ENCODE measurements at regions not wholly inside any gene's neighbourhood (a gene's known extent, or its start where the extent isn't known, plus 50 kb on each side); places are given as distances from the start of the nearest gene placed in this dataset.

- DNase-seq (ENCODE audit: low read depth) (no peak), FAIRE-seq (no peak)
- no peaks in the 10 kb centered on the region for H3K27me3 ChIP-seq (ENCODE audit: insufficient read depth, low read length)
- no peak overlapping the region for H3K9ac ChIP-seq (ENCODE audit: low read length)
- H3K79me2 ChIP-seq (ENCODE audit: insufficient read depth, low read length), result no peaks in the 10 kb centered on the region
- no peaks in the 10 kb centered on the region for H3K36me3 ChIP-seq (ENCODE audit: insufficient read depth, low read length)
- Mint-ChIP-seq H3K9me3 (ENCODE audit: unreplicated experiment) (peaks cover 2% of the 10 kb centered on the region), H3K4me3 (ENCODE audit: unreplicated experiment) (no peak overlapping the region), H3K27ac (ENCODE audit: unreplicated experiment) (peak overlapping the region; percentile 48), H3K27me3 (ENCODE audit: low read depth, unreplicated experiment) (peaks cover 65% of the 10 kb centered on the region), H3K4me1 (ENCODE audit: low read depth, unreplicated experiment) (no peaks in the 10 kb centered on the region), H3K36me3 (ENCODE audit: low read depth, unreplicated experiment) (no peaks in the 10 kb centered on the region)
- H3K27ac ChIP-seq (ENCODE audit: low read depth, low read length), result no peak overlapping the region
- TF ChIP-seq EZH2 (IDR thresholded peaks at IDR 0.05; ENCODE audit: insufficient read depth, low read length) (no peak), CTCF (IDR thresholded peaks at IDR 0.05; ENCODE audit: insufficient read depth, low read depth, low read length) (no peak)
- no peak overlapping the region for H3K4me3 ChIP-seq (ENCODE audit: insufficient read depth, low read depth, low read length)
- no peaks in the 10 kb centered on the region for H3K9me3 ChIP-seq (ENCODE audit: insufficient read depth, low read depth, low read length)
- no peak overlapping the region for H2AFZ ChIP-seq (ENCODE audit: low read depth, low read length)
- no peaks in the 10 kb centered on the region for H3K4me1 ChIP-seq (ENCODE audit: insufficient read depth, low read length)
- no peak overlapping the region for H3K4me2 ChIP-seq (ENCODE audit: low read length)
- no peaks in the 10 kb centered on the region for H4K20me1 ChIP-seq (ENCODE audit: insufficient read depth, low read length)
Observed at GRCh38 chr11:134508219-134508990, 96.4 kb upstream of the B3GAT1 start.

- Mint-ChIP-seq H3K27ac (ENCODE audit: unreplicated experiment) (no peak overlapping the region), H3K4me3 (ENCODE audit: unreplicated experiment) (no peak overlapping the region), H3K9me3 (ENCODE audit: unreplicated experiment) (no peaks in the 10 kb centered on the region), H3K27me3 (ENCODE audit: low read depth, unreplicated experiment) (peaks cover 53% of the 10 kb centered on the region), H3K4me1 (ENCODE audit: low read depth, unreplicated experiment) (no peaks in the 10 kb centered on the region), H3K36me3 (ENCODE audit: low read depth, unreplicated experiment) (no peaks in the 10 kb centered on the region)
- Histone ChIP-seq H3K4me1 (ENCODE audit: insufficient read depth, low read length) (no peaks in the 10 kb centered on the region), H4K20me1 (ENCODE audit: insufficient read depth, low read length) (no peaks in the 10 kb centered on the region), H3K4me3 (ENCODE audit: insufficient read depth, low read depth, low read length) (no peak overlapping the region), H3K36me3 (ENCODE audit: insufficient read depth, low read length) (no peaks in the 10 kb centered on the region), H3K9me3 (ENCODE audit: insufficient read depth, low read depth, low read length) (no peaks in the 10 kb centered on the region), H3K4me2 (ENCODE audit: low read length) (no peak overlapping the region), H3K27me3 (ENCODE audit: insufficient read depth, low read length) (no peaks in the 10 kb centered on the region), H3K9ac (ENCODE audit: low read length) (no peak overlapping the region), H2AFZ (ENCODE audit: low read depth, low read length) (no peak overlapping the region), H3K79me2 (ENCODE audit: insufficient read depth, low read length) (no peaks in the 10 kb centered on the region), H3K27ac (ENCODE audit: low read depth, low read length) (no peak overlapping the region)
- no peak for FAIRE-seq
- no peak for DNase-seq (ENCODE audit: low read depth)
- TF ChIP-seq CTCF (IDR thresholded peaks at IDR 0.05; ENCODE audit: insufficient read depth, low read depth, low read length) (no peak), EZH2 (IDR thresholded peaks at IDR 0.05; ENCODE audit: insufficient read depth, low read length) (no peak)
Observed at GRCh38 chr11:134506046-134506445, 94.0 kb upstream of the B3GAT1 start.

- no peaks in the 10 kb centered on the region for H3K9me3 ChIP-seq (ENCODE audit: insufficient read depth, low read depth, low read length)
- H3K79me2 ChIP-seq (ENCODE audit: insufficient read depth, low read length), result no peaks in the 10 kb centered on the region
- no peak for DNase-seq (ENCODE audit: low read depth)
Observed at GRCh38 chr11:134505125-134505524, 93.1 kb upstream of the B3GAT1 start.

More at GRCh38 chr11:134505125-134505524, 93.1 kb upstream of the B3GAT1 start:
- Histone ChIP-seq H3K27me3 (ENCODE audit: insufficient read depth, low read length) (no peaks in the 10 kb centered on the region), H3K4me3 (ENCODE audit: insufficient read depth, low read depth, low read length) (no peak overlapping the region), H3K27ac (ENCODE audit: low read depth, low read length) (no peak overlapping the region), H4K20me1 (ENCODE audit: insufficient read depth, low read length) (no peaks in the 10 kb centered on the region), H3K4me1 (ENCODE audit: insufficient read depth, low read length) (no peaks in the 10 kb centered on the region), H2AFZ (ENCODE audit: low read depth, low read length) (no peak overlapping the region), H3K9ac (ENCODE audit: low read length) (no peak overlapping the region), H3K4me2 (ENCODE audit: low read length) (no peak overlapping the region), H3K36me3 (ENCODE audit: insufficient read depth, low read length) (no peaks in the 10 kb centered on the region)
- Mint-ChIP-seq H3K36me3 (ENCODE audit: low read depth, unreplicated experiment) (no peaks in the 10 kb centered on the region), H3K27ac (ENCODE audit: unreplicated experiment) (no peak overlapping the region), H3K27me3 (ENCODE audit: low read depth, unreplicated experiment) (peaks cover 56% of the 10 kb centered on the region), H3K4me3 (ENCODE audit: unreplicated experiment) (no peak overlapping the region), H3K4me1 (ENCODE audit: low read depth, unreplicated experiment) (no peaks in the 10 kb centered on the region), H3K9me3 (ENCODE audit: unreplicated experiment) (no peaks in the 10 kb centered on the region)
- no peak for TF ChIP-seq EZH2 (IDR thresholded peaks at IDR 0.05; ENCODE audit: insufficient read depth, low read length)
- no peak for TF ChIP-seq CTCF (IDR thresholded peaks at IDR 0.05; ENCODE audit: insufficient read depth, low read depth, low read length)
- FAIRE-seq, result no peak

Measured in astrocyte (in vitro differentiated cells and primary cell).